Type B pancreatic cell (in vitro differentiated cells): ENCODE measurements at regions not wholly inside any gene's neighbourhood (a gene's known extent, or its start where the extent isn't known, plus 50 kb on each side); places are given as distances from the start of the nearest gene placed in this dataset.

Experiments
- DNase-seq: peaks from one replicate; pipeline ENCODE4 v3.0.0; 2021; ENCODE audit warnings: mixed read lengths; ENCODE audit not compliant: unreplicated experiment; ENCODE audit errors: extremely low spot score
- H3K27ac Mint-ChIP-seq: 2 replicates; pipeline ENCODE4 v1.8.0; 2021; ENCODE audit warnings: mild to moderate bottlenecking, mixed read lengths
- H3K27me3 Mint-ChIP-seq: 2 replicates; pipeline ENCODE4 v1.8.0; 2021; ENCODE audit warnings: mixed read lengths
- H3K36me3 Mint-ChIP-seq: 2 replicates; pipeline ENCODE4 v1.8.0; 2021; ENCODE audit warnings: mixed read lengths
- H3K4me1 Mint-ChIP-seq: one replicate; pipeline ENCODE4 v1.8.0; 2021; ENCODE audit warnings: mixed read lengths; ENCODE audit not compliant: unreplicated experiment
- H3K4me3 Mint-ChIP-seq: 2 replicates; pipeline ENCODE4 v1.8.0; 2021; ENCODE audit warnings: mild to moderate bottlenecking, mixed read lengths
- H3K9me3 Mint-ChIP-seq: 2 replicates; pipeline ENCODE4 v1.8.0; 2021; ENCODE audit warnings: mixed read lengths
- CTCF ChIP-seq: fragments of 200-600 bp; sonication (generic); conservative IDR thresholded peaks from 2 replicates; pipeline ENCODE4 v1.5.0; 2021; ENCODE audit warnings: antibody characterized with exemption, mild to moderate bottlenecking

GRCh38 chr11:70863993-70864392 is 388.4 kb downstream of the SHANK2 start:
- no peaks in the 10 kb centered on the region for H3K9me3 Mint-ChIP-seq
- H3K27ac Mint-ChIP-seq: no peak overlapping the region
- H3K36me3 Mint-ChIP-seq: peaks cover 5% of the 10 kb centered on the region
- TF ChIP-seq CTCF: no peak
- H3K4me3 Mint-ChIP-seq: no peak overlapping the region
- no peak for DNase-seq
- H3K27me3 Mint-ChIP-seq: peaks cover 4% of the 10 kb centered on the region
- peaks cover 18% of the 10 kb centered on the region for H3K4me1 Mint-ChIP-seq

- Mint-ChIP-seq H3K9me3 (no peaks in the 10 kb centered on the region), H3K27me3 (no peaks in the 10 kb centered on the region), H3K4me1 (peaks cover 18% of the 10 kb centered on the region), H3K4me3 (no peak overlapping the region), H3K27ac (no peak overlapping the region), H3K36me3 (no peaks in the 10 kb centered on the region)
- TF ChIP-seq CTCF: no peak
- DNase-seq: no peak
Measured at GRCh38 chr11:70865356-70865755, 387.0 kb downstream of the SHANK2 start.

GRCh38 chr11:70866834-70867233 is 385.5 kb downstream of the SHANK2 start:
- no peak for DNase-seq
- no peaks in the 10 kb centered on the region for H3K27me3 Mint-ChIP-seq
- no peak overlapping the region for H3K4me3 Mint-ChIP-seq
- H3K27ac Mint-ChIP-seq: no peak overlapping the region
- no peaks in the 10 kb centered on the region for H3K9me3 Mint-ChIP-seq
- no peaks in the 10 kb centered on the region for H3K36me3 Mint-ChIP-seq
- peaks cover 10% of the 10 kb centered on the region for H3K4me1 Mint-ChIP-seq
- no peak for TF ChIP-seq CTCF

- Mint-ChIP-seq H3K36me3 (no peaks in the 10 kb centered on the region), H3K27me3 (no peaks in the 10 kb centered on the region), H3K9me3 (no peaks in the 10 kb centered on the region), H3K4me3 (no peak overlapping the region), H3K27ac (no peak overlapping the region), H3K4me1 (peaks cover 5% of the 10 kb centered on the region)
- no peak for TF ChIP-seq CTCF
- DNase-seq: no peak
Measured at GRCh38 chr11:70867281-70868047, 384.9 kb downstream of the SHANK2 start.

- TF ChIP-seq CTCF: no peak
- H3K27ac Mint-ChIP-seq: no peak overlapping the region
- H3K36me3 Mint-ChIP-seq: no peaks in the 10 kb centered on the region
- no peaks in the 10 kb centered on the region for H3K27me3 Mint-ChIP-seq
- no peak overlapping the region for H3K4me3 Mint-ChIP-seq
- peaks cover 4% of the 10 kb centered on the region for H3K4me1 Mint-ChIP-seq
- no peak for DNase-seq
- no peaks in the 10 kb centered on the region for H3K9me3 Mint-ChIP-seq
Measured at GRCh38 chr11:70868341-70868885, 384.0 kb downstream of the SHANK2 start.
